Spleen (tissue), 11 donors: ENCODE measurements at regions not wholly inside any gene's neighbourhood (a gene's known extent, or its start where the extent isn't known, plus 50 kb on each side); places are given as distances from the start of the nearest gene placed in this dataset.

Experiments used
- DNase-seq: peaks from one replicate; pipeline ENCODE4 v3.0.0-alpha.2; 2020
- H3K27ac ChIP-seq, 8 donors: fragments of 200-600 bp; sonication (generic) in 7 of 8; 1 replicate in 4 of 8; 2 replicates in 4 of 8; pipeline versions ENCODE4 v1.5.0 to v1.8.0; 2016 to 2021; ENCODE audit warnings: inconsistent platforms in 4 of 8, mild to moderate bottlenecking in 4 of 8, moderate library complexity in 1 of 8
- H3K27me3 ChIP-seq, 7 donors: fragments of 200-600 bp; sonication (generic) in 6 of 7; replicated peaks in 1 of 7; 1 replicate in 4 of 7; 2 replicates in 3 of 7; pipeline versions ENCODE4 v1.5.0 to v1.8.0; 2016 to 2021; ENCODE audit warnings: inconsistent platforms in 3 of 7, mild to moderate bottlenecking in 1 of 7
- H3K36me3 ChIP-seq, 6 donors: fragments of 200-600 bp; sonication (generic) in 5 of 6; 1 replicate in 4 of 6; 2 replicates in 2 of 6; pipeline versions ENCODE4 v1.5.0 to v1.8.0; 2016 to 2021; ENCODE audit warnings: inconsistent platforms in 2 of 6
- H3K4me1 ChIP-seq, 6 donors: fragments of 200-600 bp; sonication (generic) in 5 of 6; 1 replicate in 3 of 6; 2 replicates in 3 of 6; pipeline versions ENCODE4 v1.5.0 to v1.8.0; 2016 to 2021; ENCODE audit warnings: inconsistent platforms in 3 of 6
- H3K4me3 ChIP-seq, 8 donors: fragments of 200-600 bp; sonication (generic) in 7 of 8; 1 replicate in 4 of 8; 2 replicates in 4 of 8; pipeline versions ENCODE4 v1.5.0 to v1.8.0; 2016 to 2021; ENCODE audit warnings: inconsistent platforms in 4 of 8, mild to moderate bottlenecking in 4 of 8, moderate library complexity in 2 of 8
- H3K9me3 ChIP-seq, 8 donors: fragments of 200-600 bp; sonication (generic) in 7 of 8; 1 replicate in 4 of 8; 2 replicates in 4 of 8; pipeline versions ENCODE4 v1.5.0 to v1.8.0; 2016 to 2021; ENCODE audit warnings: inconsistent platforms in 4 of 8
- POLR2A ChIP-seq, 3 donors: fragments of 450-650 bp; IDR thresholded peaks; one replicate each; pipeline ENCODE4 v1.5.1; 2017; ENCODE audit warnings: antibody characterized with exemption in 3 of 3, mild to moderate bottlenecking in 1 of 3
- POLR2AphosphoS5 ChIP-seq, 3 donors: sonication (generic); formaldehyde crosslinking; IDR thresholded peaks; one replicate each; pipeline ENCODE4 v1.5.1; 2017; ENCODE audit warnings: antibody characterized with exemption in 3 of 3
- WGBS, 5 donors: extraction: QIAGEN DNeasy Blood & Tissue Kit in 3 of 5; methylation state at CpG; one replicate each; pipeline versions ENCODE4 v1.1.5 to v1.1.7; 2013 to 2018; 5-methylcytosine and 5-hydroxymethylcytosine counted together
- intact Hi-C: fragments of 100-400 bp; cut with DNase I; formaldehyde crosslinking; loops from one replicate; pipeline ENCODE4 v1.15.0; 2023; ENCODE audit warnings: low total_unique reads
- TF ChIP-seq, protein P1 (sequence below), 11 experiments: fragments of 200-600 bp in 7 of 11; fragments of 450-650 bp in 4 of 11; sonication (generic) in 4 of 11; IDR thresholded peaks in 8 of 11; conservative IDR thresholded peaks in 3 of 11; 1 replicate in 7 of 11; 2 replicates in 4 of 11; pipeline versions ENCODE4 v1.4.0 to v1.8.0; 2016 to 2021; ENCODE audit warnings: antibody characterized with exemption in 11 of 11, inconsistent platforms in 4 of 11, mild to moderate bottlenecking in 1 of 11
- donor health status: healthy with polysubstance abuse.
- donor health status: DM: no; HTN: no; CAD: no; lungs with moderate emphysema.
- donor health status: DM: no; HTN: no; CAD: no.
- donor health status: Bipolar disorder and iron deficiency.
- donor health status: healthy.
- donor health status: DM: no; HTN: no; CAD: no.
- donor health status: DM: yes; HTN: yes; CAD: no.

- intact Hi-C loops, result no loop called here
- no peaks in the 10 kb centered on the region for H3K27me3 ChIP-seq
- no peak overlapping the region for H3K27ac ChIP-seq
- WGBS, 5 donors, result 66 to 100% (median 91%) methylated on average over 4 of the region's 4 CpGs
- H3K9me3 ChIP-seq, result no peaks in the 10 kb centered on the region
- no peaks in the 10 kb centered on the region for H3K36me3 ChIP-seq
- no peak for DNase-seq
- no peak overlapping the region for H3K4me3 ChIP-seq
- no peaks in the 10 kb centered on the region for H3K4me1 ChIP-seq
- TF ChIP-seq POLR2A (IDR thresholded peaks at IDR 0.05) (no peak), POLR2AphosphoS5 (IDR thresholded peaks at IDR 0.05) (no peak)
- TF ChIP-seq, protein P1, sequence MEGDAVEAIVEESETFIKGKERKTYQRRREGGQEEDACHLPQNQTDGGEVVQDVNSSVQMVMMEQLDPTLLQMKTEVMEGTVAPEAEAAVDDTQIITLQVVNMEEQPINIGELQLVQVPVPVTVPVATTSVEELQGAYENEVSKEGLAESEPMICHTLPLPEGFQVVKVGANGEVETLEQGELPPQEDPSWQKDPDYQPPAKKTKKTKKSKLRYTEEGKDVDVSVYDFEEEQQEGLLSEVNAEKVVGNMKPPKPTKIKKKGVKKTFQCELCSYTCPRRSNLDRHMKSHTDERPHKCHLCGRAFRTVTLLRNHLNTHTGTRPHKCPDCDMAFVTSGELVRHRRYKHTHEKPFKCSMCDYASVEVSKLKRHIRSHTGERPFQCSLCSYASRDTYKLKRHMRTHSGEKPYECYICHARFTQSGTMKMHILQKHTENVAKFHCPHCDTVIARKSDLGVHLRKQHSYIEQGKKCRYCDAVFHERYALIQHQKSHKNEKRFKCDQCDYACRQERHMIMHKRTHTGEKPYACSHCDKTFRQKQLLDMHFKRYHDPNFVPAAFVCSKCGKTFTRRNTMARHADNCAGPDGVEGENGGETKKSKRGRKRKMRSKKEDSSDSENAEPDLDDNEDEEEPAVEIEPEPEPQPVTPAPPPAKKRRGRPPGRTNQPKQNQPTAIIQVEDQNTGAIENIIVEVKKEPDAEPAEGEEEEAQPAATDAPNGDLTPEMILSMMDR (IDR thresholded peaks at IDR 0.05 in 8 of 11, conservative IDR thresholded peaks at IDR 0.05 in 3 of 11), result no peak
Observed at GRCh38 chr2:100676346-100676745, 113.6 kb downstream of the PDCL3 start.

GRCh38 chr2:100677611-100678185 lies 114.9 kb downstream of the PDCL3 start:
- intact Hi-C loops, result no loop called here
- Histone ChIP-seq H3K27ac (no peak overlapping the region), H3K36me3 (no peaks in the 10 kb centered on the region), H3K27me3 (no peaks in the 10 kb centered on the region), H3K9me3 (peaks cover 0 to under 1% (median 0%) of the 10 kb centered on the region in 8 donors), H3K4me3 (no peak overlapping the region), H3K4me1 (no peaks in the 10 kb centered on the region)
- no peak for DNase-seq
- TF ChIP-seq POLR2AphosphoS5 (IDR thresholded peaks at IDR 0.05), result no peak
- TF ChIP-seq, protein P1 (IDR thresholded peaks at IDR 0.05 in 8 of 11, conservative IDR thresholded peaks at IDR 0.05 in 3 of 11), result no peak
- TF ChIP-seq POLR2A (IDR thresholded peaks at IDR 0.05), result no peak
- 82 to 91% (median 88%) methylated on average over 10 to 11 of the region's 11 CpGs for WGBS, 5 donors

- H3K27ac ChIP-seq, result no peak overlapping the region
- H3K4me1 ChIP-seq, result no peaks in the 10 kb centered on the region
- no peak for DNase-seq
- H3K4me3 ChIP-seq, result no peak overlapping the region
- TF ChIP-seq, protein P1 (IDR thresholded peaks at IDR 0.05 in 8 of 11, conservative IDR thresholded peaks at IDR 0.05 in 3 of 11), result no peak
- no peak for TF ChIP-seq POLR2A (IDR thresholded peaks at IDR 0.05)
- peaks cover 0 to 13% (median 6%) of the 10 kb centered on the region in 8 donors for H3K9me3 ChIP-seq
- WGBS, 5 donors, result 90 to 93% (median 92%) methylated on average over 6 to 10 of the region's 10 CpGs
- H3K36me3 ChIP-seq, result no peaks in the 10 kb centered on the region
- intact Hi-C loops, result no loop called here
- no peaks in the 10 kb centered on the region for H3K27me3 ChIP-seq
Observed at GRCh38 chr2:100679211-100679610, 116.4 kb downstream of the PDCL3 start.

- 71 to 93% (median 88%) methylated on average over 7 of the region's 7 CpGs for WGBS, 5 donors
- H3K36me3 ChIP-seq, result no peaks in the 10 kb centered on the region
- TF ChIP-seq, protein P1 (IDR thresholded peaks at IDR 0.05 in 8 of 11, conservative IDR thresholded peaks at IDR 0.05 in 3 of 11), result no peak
- TF ChIP-seq POLR2AphosphoS5 (IDR thresholded peaks at IDR 0.05) (no peak), POLR2A (IDR thresholded peaks at IDR 0.05) (no peak)
- no peaks in the 10 kb centered on the region for H3K27me3 ChIP-seq
- DNase-seq, result no peak
- H3K4me1 ChIP-seq, result no peaks in the 10 kb centered on the region
- intact Hi-C loops, result no loop called here
- peaks cover 0 to 27% (median 10%) of the 10 kb centered on the region in 8 donors for H3K9me3 ChIP-seq
- H3K27ac ChIP-seq, result no peak overlapping the region
- H3K4me3 ChIP-seq, result no peak overlapping the region
Observed at GRCh38 chr2:100682536-100682935, 119.7 kb downstream of the PDCL3 start.
